ENCODE measurements at regions not wholly inside any gene's neighbourhood (a gene's known extent, or its start where the extent isn't known, plus 50 kb on each side); places are given as distances from the start of the nearest gene placed in this dataset.
A peak's percentile ranks its signal among the peaks of the same experiment; 100 is the strongest.

- no peak for DNase-seq (ENCODE audit: insufficient read length, low spot score)
- no peak for TF ChIP-seq CTCF (IDR thresholded peaks at IDR 0.05; ENCODE audit: insufficient read depth, missing control alignments)
- FAIRE-seq: peak; percentile 46
Observed at GRCh38 chr4:106585915-106586349, 217.4 kb upstream of the GIMD1 start.

- no peak for FAIRE-seq
- no peak for DNase-seq (ENCODE audit: insufficient read length, low spot score)
- no peak for TF ChIP-seq CTCF (IDR thresholded peaks at IDR 0.05; ENCODE audit: insufficient read depth, missing control alignments)
Observed at GRCh38 chr4:106584337-106584989, 215.9 kb upstream of the GIMD1 start.

- no peak for DNase-seq (ENCODE audit: insufficient read length, low spot score)
- TF ChIP-seq CTCF (IDR thresholded peaks at IDR 0.05; ENCODE audit: insufficient read depth, missing control alignments): no peak
- FAIRE-seq: no peak
Observed at GRCh38 chr4:106583567-106583966, 215.0 kb upstream of the GIMD1 start.

- FAIRE-seq (no peak), DNase-seq (ENCODE audit: insufficient read length, low spot score) (no peak)
- TF ChIP-seq CTCF (IDR thresholded peaks at IDR 0.05; ENCODE audit: insufficient read depth, missing control alignments): no peak
Observed at GRCh38 chr4:106583108-106583507, 214.5 kb upstream of the GIMD1 start.

GRCh38 chr4:106582103-106582502 is 213.5 kb upstream of the GIMD1 start:
- no peak for TF ChIP-seq CTCF (IDR thresholded peaks at IDR 0.05; ENCODE audit: insufficient read depth, missing control alignments)
- FAIRE-seq (no peak), DNase-seq (ENCODE audit: insufficient read length, low spot score) (no peak)

GRCh38 chr4:106579236-106579635 is 210.7 kb upstream of the GIMD1 start:
- no peak for TF ChIP-seq CTCF (IDR thresholded peaks at IDR 0.05; ENCODE audit: insufficient read depth, missing control alignments)
- no peak for FAIRE-seq
- no peak for DNase-seq (ENCODE audit: insufficient read length, low spot score)

- FAIRE-seq (no peak), DNase-seq (ENCODE audit: insufficient read length, low spot score) (no peak)
- TF ChIP-seq CTCF (IDR thresholded peaks at IDR 0.05; ENCODE audit: insufficient read depth, missing control alignments): no peak
Observed at GRCh38 chr4:106569146-106570031, 200.8 kb upstream of the GIMD1 start.

All from D721Med (cell line).